ENCODE measurements at regions not wholly inside any gene's neighbourhood (a gene's known extent, or its start where the extent isn't known, plus 50 kb on each side); places are given as distances from the start of the nearest gene placed in this dataset.

DNA sequence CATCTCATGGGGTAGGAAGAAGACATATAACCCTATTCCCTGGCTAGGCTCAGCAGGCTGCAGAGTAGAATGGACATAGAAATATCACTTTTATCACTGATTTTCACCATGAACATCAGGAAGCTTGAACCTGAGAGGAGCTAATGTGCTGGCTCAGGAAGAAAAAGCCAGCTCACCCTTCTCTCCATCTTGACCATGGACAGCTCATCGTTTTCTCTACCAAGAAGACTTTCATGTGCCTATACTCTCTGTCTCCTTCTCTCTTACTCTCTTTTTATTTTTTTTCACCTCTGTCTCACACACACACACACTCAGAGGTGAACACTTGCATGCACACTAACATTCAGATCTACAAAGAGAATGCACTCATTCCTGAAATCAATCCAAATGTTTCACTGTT, 372.8 kb upstream of the CNTNAP5 start:
- TF ChIP-seq GATA2 (CRISPR knock-in tag; IDR thresholded peaks at IDR 0.05) (no peak), POLR2AphosphoS5 (IDR thresholded peaks at IDR 0.05; ENCODE audit: low read depth, low read length) (no peak), RAD21 (IDR thresholded peaks at IDR 0.05; ENCODE audit: low read length) (no peak), GABPA (IDR thresholded peaks at IDR 0.05; ENCODE audit: low read depth) (no peak), YY1 (IDR thresholded peaks at IDR 0.05; ENCODE audit: low read depth) (no peak), TEAD4 (IDR thresholded peaks at IDR 0.05; ENCODE audit: borderline replicate concordance, insufficient read depth) (no peak)
- TF ChIP-seq, protein P1, sequence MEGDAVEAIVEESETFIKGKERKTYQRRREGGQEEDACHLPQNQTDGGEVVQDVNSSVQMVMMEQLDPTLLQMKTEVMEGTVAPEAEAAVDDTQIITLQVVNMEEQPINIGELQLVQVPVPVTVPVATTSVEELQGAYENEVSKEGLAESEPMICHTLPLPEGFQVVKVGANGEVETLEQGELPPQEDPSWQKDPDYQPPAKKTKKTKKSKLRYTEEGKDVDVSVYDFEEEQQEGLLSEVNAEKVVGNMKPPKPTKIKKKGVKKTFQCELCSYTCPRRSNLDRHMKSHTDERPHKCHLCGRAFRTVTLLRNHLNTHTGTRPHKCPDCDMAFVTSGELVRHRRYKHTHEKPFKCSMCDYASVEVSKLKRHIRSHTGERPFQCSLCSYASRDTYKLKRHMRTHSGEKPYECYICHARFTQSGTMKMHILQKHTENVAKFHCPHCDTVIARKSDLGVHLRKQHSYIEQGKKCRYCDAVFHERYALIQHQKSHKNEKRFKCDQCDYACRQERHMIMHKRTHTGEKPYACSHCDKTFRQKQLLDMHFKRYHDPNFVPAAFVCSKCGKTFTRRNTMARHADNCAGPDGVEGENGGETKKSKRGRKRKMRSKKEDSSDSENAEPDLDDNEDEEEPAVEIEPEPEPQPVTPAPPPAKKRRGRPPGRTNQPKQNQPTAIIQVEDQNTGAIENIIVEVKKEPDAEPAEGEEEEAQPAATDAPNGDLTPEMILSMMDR (IDR thresholded peaks at IDR 0.05) = no peak
- TF ChIP-seq, protein P2, sequence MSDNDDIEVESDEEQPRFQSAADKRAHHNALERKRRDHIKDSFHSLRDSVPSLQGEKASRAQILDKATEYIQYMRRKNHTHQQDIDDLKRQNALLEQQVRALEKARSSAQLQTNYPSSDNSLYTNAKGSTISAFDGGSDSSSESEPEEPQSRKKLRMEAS (IDR thresholded peaks at IDR 0.05; ENCODE audit: low read depth) = no peak

All from SK-N-SH (cell line).